Stimulated activated naive CD4-positive, alpha-beta T cell treated with Interleukin-2 at 50 U/mL for 16 hours (primary cell): ENCODE measurements at regions not wholly inside any gene's neighbourhood (a gene's known extent, or its start where the extent isn't known, plus 50 kb on each side); places are given as distances from the start of the nearest gene placed in this dataset.

ENCODE experiments used
- DNase-seq: peaks from one replicate; lab custom pipeline; 2025; lab: John Stamatoyannopoulos, UW

DNA sequence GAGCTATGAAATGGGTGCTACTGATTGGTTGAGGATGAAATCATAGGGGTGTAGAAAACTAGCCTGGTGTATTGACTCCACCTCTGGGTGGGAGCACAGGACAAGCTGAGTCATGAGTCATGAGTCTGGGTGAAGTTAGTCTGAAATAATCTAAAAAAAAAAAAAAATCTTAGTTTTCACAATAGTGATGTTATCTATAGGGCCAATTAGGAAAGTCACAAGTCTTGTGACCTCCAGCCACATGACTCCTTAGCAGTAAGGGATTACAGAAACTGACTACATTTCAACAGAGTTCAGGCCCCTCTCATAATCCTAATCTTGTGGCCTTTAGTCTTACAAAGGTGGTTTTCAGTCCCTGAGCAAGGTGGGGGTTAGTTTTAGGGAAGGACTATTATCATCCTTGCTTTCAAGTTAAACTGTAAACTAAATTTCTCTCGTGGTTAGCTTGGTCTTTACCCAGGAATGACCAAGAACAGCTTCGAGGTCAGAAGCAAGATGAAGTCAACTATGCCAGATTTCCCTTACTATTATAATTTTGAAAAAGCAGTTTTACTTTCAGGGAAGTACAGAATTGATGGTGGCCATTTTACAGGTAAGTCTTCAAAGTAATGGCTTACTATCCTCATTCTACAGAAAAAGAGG lies 338.0 kb upstream of the GYPC start:
- no peak for DNase-seq

DNA sequence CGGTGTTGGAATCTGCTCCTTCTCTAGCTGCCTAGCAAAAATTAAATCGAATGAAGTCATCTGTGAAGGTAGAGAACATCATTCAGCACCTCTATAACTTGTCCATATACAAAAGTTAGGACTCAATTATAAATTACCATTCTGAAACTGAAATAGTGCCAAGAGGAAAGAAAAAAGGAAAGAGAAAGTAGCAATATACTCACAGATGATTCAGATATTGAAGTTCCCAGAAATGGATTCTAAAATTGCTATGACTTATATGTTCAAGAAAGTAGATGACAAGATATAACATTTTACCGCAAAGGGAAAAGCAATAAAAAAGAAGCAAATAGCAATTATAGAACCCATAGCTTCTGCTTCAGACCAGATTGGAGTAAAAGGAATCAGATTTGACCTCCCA lies 333.6 kb upstream of the GYPC start:
- no peak for DNase-seq

DNA sequence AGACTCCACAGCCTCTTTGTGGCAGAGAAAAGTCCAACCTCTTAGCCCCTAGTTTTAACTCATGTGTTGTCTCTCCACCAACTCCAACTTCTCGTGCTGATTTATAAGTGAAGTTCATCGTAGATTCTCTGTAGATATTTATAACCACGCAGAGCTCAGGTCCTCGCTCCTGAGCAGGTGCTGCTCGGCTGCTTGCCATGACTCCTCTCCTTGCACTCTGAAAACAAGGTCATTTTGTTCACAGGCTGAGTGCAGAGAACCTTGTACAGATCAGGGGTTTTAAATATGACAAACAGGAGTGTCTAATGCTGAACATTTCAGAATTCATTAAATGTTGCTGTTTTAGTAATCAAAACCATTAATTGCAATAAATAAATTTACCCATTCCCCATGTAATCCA lies 330.8 kb upstream of the GYPC start:
- DNase-seq = no peak

DNA sequence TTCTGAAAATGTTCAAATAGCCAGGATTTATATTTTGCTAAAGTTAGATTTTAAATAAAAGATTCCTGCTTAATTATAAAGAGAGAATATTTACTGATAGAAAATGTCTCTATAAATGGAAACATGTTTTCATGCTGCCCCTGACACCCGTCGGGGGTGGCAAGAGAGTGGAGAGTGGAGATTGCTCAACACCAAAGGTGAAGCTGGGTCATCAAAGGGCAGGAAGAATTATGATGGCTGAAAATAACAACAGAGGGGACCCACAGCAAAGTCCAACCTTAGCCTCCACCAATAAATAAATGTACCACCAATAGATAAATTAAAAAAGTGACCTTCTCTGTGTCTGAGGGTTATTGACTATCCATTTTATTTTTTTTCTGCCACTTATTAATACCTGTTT lies 326.8 kb upstream of the GYPC start:
- no peak for DNase-seq

DNA sequence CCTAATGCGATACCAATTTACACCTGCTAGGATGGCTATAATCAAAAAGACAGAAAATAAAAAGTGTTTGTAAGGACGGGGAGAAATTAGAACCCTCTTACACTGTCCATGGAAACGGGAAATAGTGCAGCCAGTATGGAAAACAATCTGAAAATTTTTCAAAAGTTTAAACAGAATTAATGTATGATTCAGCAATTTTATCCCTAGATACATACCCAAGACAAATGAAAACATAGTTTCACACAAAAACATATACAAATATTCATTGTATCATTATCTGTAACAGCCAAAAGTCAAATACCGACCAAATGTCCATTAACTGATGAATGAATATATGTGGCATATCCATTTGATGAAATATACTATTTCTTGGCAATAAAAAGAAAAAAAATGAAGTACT lies 313.5 kb upstream of the GYPC start:
- DNase-seq = no peak

DNA sequence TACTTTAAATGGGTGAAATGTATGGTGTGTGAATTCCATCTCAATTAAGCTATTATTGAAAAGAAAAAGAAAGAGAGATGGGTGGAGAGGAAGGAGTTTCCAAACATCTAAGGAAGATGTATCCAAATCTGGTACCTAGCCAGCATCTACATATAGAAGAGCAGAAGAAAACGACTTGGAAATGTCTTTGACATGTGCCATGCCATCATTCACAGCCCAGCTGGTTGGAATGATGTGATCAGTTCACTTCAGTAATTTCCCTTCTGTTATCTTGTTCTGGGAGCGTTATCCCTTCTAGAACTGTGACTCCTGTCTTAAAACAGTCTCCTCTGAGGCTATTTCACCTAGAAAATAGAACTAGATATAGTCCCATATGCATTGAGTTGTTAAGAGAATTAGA lies 312.8 kb upstream of the GYPC start:
- DNase-seq = no peak

DNA sequence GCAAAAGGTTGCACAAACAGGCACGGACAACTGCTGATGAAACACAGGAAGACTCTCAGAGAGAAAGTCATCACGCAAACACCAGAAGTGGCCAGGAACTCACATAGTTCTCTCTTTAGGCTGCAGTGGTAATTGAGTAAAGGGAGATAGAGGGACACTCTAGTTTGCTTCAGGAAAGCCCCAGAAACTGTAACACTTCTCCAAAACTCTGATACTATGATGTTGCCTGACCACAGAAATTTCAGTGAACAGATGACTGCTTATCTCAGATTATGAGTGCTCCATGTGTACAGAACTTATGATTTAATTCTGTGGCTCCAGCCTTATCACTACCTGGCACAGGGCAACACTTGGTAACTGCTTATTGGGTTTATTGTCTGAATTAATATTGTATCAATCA lies 311.5 kb upstream of the GYPC start:
- DNase-seq = no peak

DNA sequence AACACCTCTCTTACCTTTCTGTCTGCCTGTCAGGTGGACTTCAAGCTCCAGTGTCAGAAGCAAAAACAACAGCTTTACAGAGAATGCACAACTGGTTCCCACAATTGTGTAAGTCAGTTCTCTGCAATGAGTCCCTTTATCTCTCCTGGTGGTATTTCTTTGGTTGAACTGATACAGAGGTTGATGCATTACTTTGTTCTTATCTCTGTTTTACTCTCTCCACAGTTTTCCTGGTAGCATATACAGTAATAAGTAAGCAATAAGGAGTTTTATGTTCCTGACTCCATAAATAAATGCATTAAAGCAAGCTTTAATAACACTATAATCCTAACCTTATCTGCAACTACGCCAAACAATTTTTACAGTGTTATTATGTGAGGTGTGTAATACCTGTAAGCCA lies 310.3 kb upstream of the GYPC start:
- no peak for DNase-seq

DNA sequence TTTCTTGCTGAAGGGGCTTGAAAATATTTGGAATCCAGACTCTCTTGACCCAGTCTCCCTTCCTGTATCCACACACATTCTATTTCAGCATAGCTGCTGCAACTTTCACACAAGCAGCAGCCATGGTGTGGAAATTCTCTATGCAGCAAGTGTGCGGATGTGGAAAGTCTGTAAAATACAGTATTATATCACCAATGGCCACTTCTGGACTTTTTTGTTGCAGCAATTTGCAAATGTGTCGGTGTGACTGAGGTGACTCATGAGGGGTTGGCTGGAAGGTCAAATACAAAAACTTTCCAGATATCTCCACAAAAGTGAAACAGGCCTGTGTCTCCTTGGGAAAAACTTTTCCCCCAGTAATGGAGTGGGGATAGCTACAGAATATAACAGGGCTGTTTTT lies 299.3 kb upstream of the GYPC start:
- no peak for DNase-seq

DNA sequence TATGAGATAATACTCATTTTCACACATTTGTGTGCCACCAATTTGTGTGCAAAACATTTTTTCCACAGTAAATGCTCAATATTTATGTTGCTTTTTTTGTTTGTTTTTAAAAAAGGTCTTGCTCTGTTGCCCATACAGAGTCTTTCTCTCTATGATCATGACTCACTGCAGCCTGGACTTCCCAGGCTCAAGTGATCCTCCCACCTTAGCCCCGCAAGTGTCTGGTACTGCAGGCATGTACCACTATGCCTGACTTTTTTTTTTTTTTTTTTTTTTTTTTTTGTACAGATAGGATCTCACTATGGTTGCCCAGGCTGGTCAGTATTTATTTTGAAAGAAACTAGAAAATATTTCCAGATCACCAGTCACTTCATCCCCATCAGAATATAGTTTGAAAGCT lies 297.8 kb upstream of the GYPC start:
- DNase-seq = no peak

DNA sequence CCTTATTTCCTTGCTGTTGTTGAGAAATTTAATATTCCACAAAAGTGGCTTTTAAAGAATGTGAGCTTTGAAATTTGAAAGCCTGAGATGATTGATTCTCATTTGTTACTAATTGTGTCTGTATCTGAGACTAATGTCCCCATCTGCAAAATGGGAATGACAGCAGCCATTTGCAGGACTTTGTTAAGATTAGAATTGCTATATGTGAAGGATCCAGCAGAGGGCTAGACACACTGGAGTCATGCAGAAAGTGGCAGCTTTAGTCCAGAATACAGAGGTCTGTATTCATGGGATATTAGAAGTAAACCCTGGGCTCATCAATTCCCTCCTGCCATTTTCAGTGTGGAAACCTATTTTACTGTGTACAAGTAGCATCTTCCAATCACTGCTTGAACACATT lies 296.5 kb upstream of the GYPC start:
- no peak for DNase-seq

DNA sequence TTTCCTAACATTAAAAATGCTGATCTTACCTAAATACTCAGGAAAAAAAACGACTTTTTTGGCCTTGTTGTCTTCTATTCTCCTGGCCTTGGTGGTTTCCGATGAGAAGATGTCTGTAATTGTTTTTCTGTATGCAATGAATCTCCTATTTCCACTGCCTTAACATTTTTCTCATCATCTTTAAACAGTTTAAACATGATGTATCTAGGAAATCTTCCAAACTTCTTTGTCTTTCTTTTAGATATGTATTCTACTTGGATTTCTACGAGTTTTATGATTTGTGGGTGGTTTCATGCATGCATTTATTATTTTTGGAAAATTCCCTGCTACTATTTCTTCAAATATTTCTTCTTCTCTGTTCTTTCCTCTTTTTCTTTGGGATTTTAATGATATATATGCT lies 288.6 kb upstream of the GYPC start:
- no peak for DNase-seq

DNA sequence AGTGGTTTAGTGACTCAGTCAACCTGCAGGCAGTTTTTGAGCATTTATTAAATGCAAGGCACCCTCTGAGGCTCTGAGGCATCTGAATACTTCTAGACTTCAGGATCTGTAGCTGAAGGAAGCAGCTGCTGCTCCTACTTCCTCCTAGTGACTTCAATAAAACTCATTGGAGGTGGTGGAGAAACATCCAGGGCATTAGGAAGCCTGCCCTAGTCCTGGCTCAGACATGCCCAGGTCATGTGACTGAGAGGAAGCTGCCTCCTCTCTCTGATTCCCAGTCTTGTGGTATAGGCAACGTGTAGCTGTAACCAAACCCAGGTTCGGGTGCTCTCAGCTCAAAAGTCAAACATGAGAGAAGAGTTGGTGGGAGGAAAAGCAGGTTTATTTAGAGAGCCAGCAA lies 287.2 kb upstream of the GYPC start:
- no peak for DNase-seq

DNA sequence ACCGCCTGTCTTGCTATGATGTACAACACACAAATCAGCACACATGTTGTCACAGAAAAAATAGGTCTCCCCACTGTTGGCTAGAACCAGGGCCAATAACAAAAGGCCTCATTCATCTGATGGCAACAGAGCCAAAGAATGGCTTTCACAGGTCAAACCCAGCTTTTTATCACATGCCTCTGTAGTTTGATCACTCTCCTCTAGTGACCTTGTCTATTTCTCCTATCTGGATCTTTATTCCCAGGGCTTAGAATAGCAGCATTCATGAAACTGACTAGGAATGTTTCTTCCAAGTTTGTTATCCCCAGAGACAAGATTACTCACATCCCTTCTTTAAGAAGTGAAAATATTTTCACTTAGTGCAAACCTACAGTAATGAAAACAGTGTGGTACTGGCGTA lies 285.8 kb upstream of the GYPC start:
- no peak for DNase-seq

DNA sequence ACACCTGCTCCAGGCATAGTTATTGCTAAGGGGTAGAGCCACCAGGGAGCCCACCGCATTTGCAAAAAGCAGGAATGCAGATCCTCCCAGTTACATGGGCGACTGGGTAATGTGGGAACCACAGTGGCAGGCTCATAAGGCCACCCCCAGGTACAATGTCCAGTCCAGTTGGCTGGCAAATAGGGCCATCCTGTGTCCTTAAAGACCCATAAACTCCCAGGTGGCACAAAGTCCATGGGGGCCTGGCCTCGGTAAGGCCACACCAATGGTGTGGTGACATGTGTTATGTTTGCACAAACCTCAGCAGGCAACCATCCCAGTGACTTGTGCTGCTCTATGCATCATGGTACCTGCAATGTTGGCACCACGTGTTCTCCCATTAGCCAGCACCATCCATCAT lies 283.6 kb upstream of the GYPC start:
- no peak for DNase-seq

DNA sequence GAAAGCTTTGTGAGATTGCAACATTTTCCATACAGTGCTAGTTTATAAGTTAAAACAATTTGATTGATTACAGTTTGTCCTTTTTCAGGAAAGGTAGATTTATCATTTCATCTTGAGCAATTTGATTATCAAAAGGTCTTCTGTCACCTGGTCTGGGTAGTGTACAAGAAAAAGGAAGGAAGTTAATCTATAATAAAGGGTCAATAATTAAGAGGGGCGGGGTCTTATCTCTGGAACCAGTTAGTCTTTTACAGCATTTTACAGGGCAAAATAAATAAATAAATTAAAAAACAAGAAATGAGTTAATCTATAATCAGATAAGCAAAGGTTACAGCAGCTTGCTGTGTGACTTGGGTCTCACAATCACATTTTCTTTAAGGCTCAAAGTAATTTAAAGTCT lies 277.8 kb upstream of the GYPC start:
- DNase-seq = no peak

DNA sequence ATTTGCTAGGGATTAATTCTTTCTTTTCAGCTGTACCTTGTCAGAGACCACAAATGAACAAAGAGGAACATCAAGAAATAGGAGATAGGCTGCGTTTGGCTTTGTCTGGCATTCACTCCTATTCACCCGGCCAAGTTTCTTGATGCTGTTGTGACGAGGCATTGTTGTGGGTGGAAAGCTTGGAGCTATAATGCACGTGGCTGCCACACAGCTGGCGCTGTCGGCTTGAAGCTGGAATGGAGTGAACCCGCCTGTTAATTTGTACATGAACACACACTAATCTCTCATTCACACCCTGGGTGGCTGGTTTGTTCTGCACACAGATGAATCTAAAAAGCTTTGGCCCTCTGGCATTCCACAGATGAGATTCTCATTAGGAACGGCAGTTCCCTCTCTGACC lies 274.9 kb upstream of the GYPC start:
- DNase-seq = no peak

DNA sequence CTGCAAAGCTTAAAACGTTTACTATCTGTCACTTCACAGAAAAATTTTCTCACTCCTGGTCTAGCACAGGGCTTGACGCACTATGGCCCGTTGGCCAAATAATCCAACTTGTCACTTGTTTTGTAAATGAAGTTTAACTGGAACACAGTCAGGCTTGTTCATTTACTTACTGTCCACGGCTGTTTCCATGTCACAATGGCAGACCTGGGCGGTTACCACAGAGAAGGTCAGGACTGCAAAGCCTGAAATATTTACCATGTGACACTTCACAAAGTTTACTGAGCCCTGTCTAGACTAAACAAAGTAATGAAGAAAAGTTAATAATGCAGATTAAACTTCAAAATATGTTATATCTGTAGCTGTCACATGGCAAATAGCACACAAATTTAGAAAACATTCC lies 273.0 kb upstream of the GYPC start:
- DNase-seq = no peak

DNA sequence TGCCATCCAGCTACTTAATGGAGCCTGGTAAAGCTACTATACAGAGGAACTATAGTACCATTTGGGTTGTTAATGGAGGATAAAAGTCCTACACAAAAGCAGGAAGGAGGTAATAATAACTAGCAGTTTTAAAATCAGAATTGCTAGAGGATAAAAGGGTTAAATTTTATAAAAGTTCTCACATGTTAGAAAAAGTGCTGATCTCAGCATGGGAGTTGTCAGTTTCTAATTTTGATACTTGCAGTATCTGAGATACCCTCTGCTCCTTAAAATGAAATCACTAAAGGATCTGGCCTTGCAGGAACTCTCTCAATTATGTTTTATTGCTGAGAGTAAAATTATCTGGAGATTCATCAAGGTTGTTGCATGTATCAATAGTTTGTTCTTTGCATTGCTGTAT lies 272.2 kb upstream of the GYPC start:
- DNase-seq = no peak

DNA sequence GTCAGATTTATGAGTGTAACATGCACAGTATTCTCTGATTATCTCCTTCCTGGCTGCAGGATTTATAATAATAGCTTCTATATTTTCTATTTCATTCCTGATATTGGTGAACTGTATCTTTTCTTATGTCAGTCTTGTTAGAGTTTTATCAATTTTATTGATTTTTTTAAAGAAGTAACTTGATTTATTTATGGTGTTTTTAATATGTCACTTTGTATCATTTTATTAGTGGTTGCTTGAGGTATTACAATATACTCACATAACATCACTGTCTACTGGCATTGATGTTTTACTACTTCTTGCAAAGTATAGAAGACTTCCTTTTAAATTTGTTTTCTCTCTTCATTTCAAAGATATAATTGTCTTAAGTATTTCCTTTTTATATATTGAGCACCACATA lies 270.5 kb upstream of the GYPC start:
- DNase-seq = no peak

DNA sequence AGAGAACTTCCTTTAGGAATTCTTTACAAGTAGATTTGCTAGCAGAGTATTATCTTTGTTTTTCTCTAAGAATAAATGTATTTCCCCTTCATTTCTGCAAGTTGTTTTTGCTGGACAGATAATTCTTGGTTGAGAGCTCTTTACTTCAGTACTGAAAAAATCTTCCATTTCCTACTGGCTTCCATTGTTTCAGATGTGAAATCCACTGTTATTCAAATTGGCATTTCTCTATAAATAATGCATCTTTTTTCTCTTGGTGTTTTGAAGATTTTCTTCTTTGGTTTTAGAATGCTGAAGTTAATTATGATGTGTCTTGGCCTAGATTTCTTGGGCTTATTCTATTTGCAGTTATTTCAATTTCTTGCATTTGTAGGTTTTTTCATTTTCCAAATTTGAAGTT lies 270.0 kb upstream of the GYPC start:
- no peak for DNase-seq

DNA sequence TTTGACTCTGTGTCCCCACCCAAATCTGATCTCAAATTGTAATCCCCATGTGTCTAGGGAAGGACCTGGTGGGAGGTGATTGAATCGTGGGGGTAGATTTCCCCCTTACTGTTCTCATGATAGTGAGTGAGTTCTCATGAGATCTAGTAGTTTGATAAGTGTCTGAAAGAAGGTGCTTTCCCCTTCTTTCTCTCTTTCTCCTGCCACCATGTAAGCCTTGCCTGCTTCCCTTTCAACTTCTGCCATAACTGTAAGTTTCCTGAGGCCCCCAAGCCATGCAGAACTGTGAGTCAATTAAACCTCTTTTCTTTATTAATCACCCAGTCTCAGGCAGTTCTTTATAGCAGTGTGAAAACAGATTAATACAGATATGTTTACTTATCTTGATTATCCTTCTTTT lies 266.5 kb upstream of the GYPC start:
- no peak for DNase-seq

DNA sequence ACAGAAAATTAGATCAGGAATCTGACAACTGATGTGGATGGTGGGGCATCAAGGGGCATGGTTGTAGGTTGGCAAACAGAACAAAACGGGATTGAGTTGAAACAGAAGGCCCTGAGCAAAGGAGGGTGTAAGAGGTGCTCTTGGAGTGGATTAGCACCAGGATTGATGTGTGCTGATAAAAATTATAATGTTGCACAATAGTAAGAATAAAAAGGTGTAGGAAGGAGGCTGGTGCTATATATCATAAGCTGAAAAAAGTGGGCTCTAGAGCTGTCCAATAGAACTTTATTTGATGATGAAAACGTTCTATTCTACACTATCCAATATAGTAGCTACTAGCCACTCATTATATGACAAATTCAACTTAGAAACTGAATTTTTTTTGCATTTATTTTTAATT lies 263.1 kb upstream of the GYPC start:
- DNase-seq = no peak

DNA sequence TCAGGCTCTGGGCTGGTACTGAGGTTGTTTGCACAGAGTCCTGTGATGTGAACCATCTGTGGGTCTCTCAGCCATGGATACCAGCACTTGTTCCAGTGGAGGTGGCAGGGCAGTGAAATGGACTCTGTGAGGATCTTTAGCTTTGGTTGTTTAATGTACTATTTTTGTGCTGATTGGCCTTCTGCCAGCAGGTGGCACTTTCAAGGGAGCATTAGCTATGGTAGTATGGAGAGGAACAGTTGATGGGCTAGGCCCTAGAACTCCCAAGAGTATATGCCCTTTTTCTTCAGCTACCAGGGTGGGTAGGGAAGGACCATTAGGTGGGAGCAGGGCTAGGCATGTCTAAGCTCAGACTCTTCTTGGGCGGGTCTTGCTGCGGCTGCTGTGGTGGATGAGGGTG lies 257.0 kb upstream of the GYPC start:
- no peak for DNase-seq

DNA sequence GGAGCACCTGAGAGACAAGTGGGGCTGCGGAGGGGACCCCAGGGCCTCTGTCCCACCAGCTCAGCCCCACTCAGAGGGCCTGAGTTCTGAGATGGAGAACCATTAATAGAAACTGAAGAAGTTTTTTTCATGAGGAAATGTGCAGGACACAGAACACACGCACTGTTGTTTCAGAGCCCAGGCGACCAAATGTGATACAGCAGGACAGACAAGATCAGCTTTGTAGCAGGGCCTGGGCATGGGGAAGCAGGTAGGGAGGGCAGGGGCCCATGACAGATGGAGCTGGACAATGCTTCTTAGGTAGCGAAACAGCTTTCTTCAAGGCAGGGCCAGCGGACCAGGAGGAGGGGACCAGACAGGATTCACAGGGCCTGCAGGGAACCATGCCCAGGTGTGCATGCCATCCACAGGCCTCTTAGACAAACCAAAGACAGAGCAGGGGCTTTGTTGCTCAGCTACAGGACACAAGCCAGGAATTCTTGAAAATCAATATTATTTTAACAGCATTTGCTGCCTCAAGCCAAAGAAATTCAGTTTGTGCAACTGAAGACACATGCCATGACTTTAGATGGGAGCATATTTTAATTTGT lies 252.8 kb upstream of the GYPC start:
- DNase-seq = no peak
